Umbilical cord (tissue), 1 donor: ENCODE measurements at regions not wholly inside any gene's neighbourhood (a gene's known extent, or its start where the extent isn't known, plus 50 kb on each side); places are given as distances from the start of the nearest gene placed in this dataset.
"Not testable (repeated sequence)": the region's sequence is repeated elsewhere in the genome, so short reads cannot be mapped to it uniquely, and the experiment has no call there.

ENCODE experiments used
- DNase-seq: peaks from one replicate; pipeline ENCODE4 v3.0.0-alpha.2; 2015; ENCODE audit warnings: low spot score

- DNase-seq = not testable (repeated sequence)
These were observed 676.4 kb upstream of the ZNF337 start for GRCh38 chr20:26373066-26373465.

GRCh38 chr20:26354511-26354910, 657.9 kb upstream of the ZNF337 start:
- no peak for DNase-seq

DNA sequence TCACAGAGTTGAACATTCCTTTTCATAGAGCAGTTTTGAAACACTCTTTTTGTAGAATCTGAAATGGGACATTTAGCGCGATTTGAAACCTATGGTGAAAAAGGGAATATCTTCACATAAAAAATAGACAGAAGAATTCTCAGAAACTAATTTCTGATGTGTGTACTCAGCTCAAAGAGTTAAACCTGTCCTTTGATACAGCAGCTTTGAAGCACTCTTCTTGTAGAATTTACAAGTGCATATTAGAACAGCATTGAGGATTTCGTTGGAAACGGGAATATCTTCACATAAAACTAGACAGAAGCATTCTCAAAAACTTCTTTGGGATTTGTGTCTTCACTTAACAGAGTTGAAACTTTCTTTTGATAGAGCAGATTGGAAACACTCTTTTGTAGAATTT, 650.7 kb upstream of the ZNF337 start:
- DNase-seq = no peak

GRCh38 chr20:26340460-26341065, 643.9 kb upstream of the ZNF337 start:
- not testable (repeated sequence) for DNase-seq

- DNase-seq = no peak
These were observed 627.5 kb upstream of the ZNF337 start for GRCh38 chr20:26324177-26324576.

GRCh38 chr20:26315054-26315453, 618.4 kb upstream of the ZNF337 start:
- DNase-seq = no peak

- not testable (repeated sequence) for DNase-seq
These were observed 613.1 kb upstream of the ZNF337 start for GRCh38 chr20:26309720-26310119.

DNA sequence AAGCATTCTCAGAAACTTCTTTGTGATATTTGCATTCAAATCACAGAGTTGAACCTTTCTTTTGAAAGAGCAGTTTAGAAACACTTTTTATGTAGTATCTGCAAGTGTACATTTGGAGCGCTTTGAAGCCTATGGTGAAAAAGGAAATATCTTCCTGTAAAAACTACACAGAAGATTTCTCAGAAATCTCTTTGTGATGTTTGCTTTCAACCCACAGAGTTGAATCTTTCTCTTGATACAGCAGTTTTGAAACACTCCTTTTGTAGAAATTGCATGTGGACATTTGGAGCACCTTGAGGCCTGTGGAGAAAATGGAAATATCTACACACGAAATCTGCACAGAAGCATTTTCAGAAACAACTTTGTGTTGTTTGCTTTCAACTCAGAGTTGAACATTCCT, 612.3 kb upstream of the ZNF337 start:
- DNase-seq = no peak

- no peak for DNase-seq
These were observed 598.4 kb upstream of the ZNF337 start for GRCh38 chr20:26295006-26295405.

- DNase-seq = not testable (repeated sequence)
These were observed 591.9 kb upstream of the ZNF337 start for GRCh38 chr20:26288379-26289061.

DNA sequence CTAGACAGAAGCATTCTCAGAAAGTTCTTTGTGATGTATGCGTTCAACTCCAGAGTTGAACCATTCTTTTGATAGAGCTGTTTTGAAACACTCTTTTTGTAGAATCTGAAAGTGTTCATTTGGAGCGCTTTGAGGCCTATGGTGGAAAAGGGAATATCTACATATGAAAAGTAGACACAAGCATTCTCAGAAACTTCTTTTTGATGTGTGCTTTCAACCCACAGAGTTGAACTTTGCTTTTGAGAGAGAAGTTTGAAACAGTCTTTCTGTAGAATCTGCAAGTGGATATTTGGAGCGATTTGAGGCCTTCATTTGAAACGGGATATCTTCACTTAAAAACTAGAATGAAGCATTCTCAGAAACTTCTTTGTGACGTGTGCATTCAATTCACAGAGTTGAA, 582.6 kb upstream of the ZNF337 start:
- DNase-seq = no peak

DNA sequence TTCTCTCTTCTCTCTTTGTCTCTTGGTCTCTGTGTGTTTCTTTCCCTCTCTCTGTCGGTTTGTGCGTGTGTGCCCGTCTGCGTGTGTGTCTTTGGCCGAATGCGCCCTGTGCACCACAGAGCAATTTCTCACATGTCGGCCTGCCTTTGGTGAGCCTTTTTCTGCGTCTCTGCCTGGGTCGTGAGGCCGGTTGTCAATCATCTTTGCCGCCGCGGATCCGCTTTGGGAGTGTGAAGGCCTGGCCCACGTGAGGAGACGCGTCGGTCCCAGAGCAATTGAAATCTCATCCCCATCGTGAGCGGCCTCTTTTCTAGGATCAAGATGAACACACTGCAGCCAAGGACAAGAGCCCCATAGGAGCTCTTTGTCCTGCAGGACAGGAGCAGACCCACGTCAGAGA, 580.7 kb upstream of the ZNF337 start:
- DNase-seq = no peak

DNA sequence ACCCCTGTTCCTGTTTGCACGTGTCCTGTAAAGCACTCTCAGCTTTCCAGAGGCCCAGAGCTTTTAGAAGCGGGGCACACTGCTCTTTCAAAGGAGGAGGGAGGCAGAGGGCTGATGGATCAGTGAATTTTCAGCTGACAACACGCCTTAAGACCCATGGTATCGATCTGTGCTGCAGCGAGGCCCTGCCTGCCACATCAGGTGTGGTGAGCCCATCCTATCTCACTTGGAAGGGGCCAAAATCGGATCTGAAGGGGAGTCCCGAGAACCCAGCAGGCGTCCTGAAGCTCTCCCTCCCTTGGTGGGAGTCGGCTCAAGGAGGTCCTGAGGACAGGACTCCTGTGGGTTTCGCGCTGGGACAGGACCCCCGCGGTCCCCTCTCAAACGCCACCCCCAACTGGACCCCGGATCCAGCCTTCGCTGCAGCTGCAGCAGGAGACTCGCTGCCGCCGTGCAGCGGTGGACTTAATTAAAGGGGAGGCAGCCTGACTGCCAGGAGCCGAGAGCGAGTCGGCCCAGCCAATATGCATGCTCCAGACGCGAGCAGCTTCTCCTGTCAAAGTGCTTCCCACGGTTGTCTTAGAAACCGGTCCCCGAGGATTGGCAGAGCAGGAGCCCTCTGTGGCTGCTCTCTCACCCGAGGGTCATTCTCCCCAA, 580.0 kb upstream of the ZNF337 start:
- DNase-seq = no peak

- not testable (repeated sequence) for DNase-seq
These were observed 572.1 kb upstream of the ZNF337 start for GRCh38 chr20:26268762-26269161.

DNA sequence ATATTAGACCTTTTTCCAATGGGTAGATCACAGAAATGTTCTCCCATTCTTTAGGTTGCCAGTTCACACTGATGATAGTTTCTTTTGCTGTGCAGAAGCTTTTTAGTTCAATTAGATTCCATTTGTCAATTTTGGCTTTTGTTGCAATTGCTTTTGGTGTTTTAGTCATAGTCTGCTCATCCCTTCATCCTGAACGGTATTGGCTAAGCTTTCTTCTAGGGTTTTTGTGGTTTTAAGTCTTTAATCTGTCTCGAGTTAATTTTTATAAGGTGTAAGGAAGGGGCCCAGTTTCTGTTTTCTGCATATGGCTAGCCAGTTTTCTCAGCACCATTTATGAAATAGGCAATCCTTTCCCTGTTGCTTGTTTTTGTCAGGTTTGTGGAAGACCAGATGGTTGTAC, 564.3 kb upstream of the ZNF337 start:
- not testable (repeated sequence) for DNase-seq

DNA sequence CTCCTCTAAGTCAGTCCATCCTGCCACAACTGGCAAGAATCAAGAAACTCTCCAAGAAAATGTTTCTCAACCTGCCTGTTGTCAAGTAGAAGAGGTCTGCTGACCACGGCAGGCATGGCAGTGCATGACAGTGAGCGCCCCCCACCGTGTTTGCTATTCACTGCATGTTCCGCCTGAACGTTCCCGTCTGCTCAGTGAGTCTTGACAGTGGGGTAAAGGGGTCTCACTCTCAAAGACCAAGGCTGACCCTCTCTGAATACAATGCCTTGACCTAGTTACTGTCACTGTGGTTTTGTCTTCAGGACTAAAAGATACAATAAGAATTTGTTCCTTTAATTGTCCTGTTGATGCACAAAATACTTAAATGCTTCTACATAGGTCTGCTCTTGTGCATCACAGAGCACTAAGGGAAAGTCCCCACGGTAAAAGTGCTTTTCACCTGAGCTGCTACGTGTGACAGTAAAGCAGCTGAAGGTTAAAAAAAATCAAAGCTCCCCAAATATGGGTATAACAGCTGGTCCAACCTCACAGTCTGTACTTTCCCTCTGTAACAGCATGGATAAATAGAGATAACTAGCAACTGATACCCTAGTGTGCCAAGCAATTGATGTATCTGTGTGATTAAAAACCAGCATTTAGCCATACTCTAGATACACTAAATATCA, 555.8 kb upstream of the ZNF337 start:
- not testable (repeated sequence) for DNase-seq

- DNase-seq = not testable (repeated sequence)
These were observed 554.7 kb upstream of the ZNF337 start for GRCh38 chr20:26251376-26251775.

- DNase-seq = not testable (repeated sequence)
These were observed 553.8 kb upstream of the ZNF337 start for GRCh38 chr20:26250249-26251114.

DNA sequence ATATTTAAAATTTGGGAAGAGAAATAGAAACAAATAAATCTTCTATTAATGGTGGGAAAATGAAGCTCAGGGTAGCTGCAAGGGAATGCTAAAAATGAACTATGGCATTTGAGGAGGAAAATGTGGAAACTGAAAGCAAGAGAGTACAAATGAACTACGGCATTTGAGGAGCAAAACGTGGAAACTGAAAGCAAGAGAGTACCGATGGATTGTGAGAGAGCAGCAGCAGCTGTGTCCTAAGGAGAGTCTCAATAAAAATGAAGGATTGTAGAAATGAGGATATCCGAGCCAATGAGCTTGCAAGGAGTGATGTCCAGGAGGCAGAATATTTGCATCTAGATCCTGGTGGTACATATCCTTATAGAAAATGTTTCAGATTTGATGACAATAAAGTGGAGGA, 547.1 kb upstream of the ZNF337 start:
- DNase-seq = no peak

DNA sequence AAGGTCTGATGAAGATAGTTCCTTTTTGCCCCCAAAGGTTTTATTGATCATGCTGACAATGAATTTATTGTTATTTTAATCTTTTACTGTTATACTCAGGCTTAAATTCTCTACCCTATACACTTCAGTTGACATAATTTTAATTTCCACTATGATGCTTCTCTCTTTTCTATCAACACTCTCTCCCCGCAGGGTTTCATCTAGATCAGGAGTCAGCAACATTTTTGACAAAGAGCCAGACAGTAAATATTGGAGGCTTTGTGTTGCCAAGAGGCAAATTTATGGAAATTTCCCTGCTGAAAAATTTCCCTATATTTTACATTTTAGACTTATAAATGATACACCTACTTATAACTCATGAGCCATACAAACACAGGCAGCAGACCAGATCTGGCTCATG, 524.0 kb upstream of the ZNF337 start:
- not testable (repeated sequence) for DNase-seq

GRCh38 chr20:26219546-26219945, 522.9 kb upstream of the ZNF337 start:
- not testable (repeated sequence) for DNase-seq
